Iris pigment epithelial cell (primary cell): ENCODE measurements at regions not wholly inside any gene's neighbourhood (a gene's known extent, or its start where the extent isn't known, plus 50 kb on each side); places are given as distances from the start of the nearest gene placed in this dataset.

Experiments used
- DNase-seq: peaks from one replicate; pipeline ENCODE4 v3.0.0-alpha.2; 2011; ENCODE audit warnings: low read depth

- DNase-seq = no peak
These were observed 143.4 kb downstream of the COL6A3 start for GRCh38 chr2:237270520-237270919.

- peak; percentile 64 for DNase-seq
These were observed 142.0 kb downstream of the COL6A3 start for GRCh38 chr2:237271698-237272652.
